ENCODE measurements at regions not wholly inside any gene's neighbourhood (a gene's known extent, or its start where the extent isn't known, plus 50 kb on each side); places are given as distances from the start of the nearest gene placed in this dataset.

DNA sequence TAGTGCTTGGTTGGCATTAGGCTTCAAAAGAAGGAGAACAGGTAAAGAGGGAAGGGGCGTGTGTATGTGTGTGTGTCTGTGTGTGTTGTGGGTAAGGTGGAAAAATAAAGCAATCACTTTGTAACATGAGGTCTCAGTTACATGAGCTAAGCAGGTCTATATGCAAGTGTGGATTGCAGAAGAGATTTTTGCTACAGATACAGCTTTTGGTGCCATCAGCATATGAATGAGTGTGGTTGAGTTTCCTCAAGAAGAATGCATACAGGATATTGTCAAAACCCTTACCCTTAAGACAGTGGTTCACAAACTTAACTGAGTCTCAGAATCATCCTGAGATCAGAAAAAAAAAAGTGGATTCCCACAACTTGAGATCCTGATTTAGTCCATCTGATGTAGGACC lies 220.5 kb upstream of the HTR2C start:
- no peak overlapping the region for H3K27ac ChIP-seq
- DNase-seq = no peak
- ATAC-seq = no peak
- intact Hi-C loops (cut with DNase I) = no loop called here
- TF ChIP-seq CTCF (IDR thresholded peaks at IDR 0.05) = no peak
- no peaks in the 10 kb centered on the region for H3K9me3 ChIP-seq
- no peak overlapping the region for H3K4me3 ChIP-seq
- H3K4me1 ChIP-seq = no peaks in the 10 kb centered on the region
- H3K36me3 ChIP-seq = no peaks in the 10 kb centered on the region
- peaks cover 0 to 4% of the 10 kb centered on the region in 2 donors for H3K27me3 ChIP-seq

- Histone ChIP-seq H3K4me3 (no peak overlapping the region), H3K4me1 (no peaks in the 10 kb centered on the region), H3K27ac (no peak overlapping the region), H3K9me3 (no peaks in the 10 kb centered on the region), H3K36me3 (no peaks in the 10 kb centered on the region), H3K27me3 (peaks cover 0 to 4% of the 10 kb centered on the region in 2 donors)
- DNase-seq (peak in 2 of 4 donors; percentile 9 to 25), ATAC-seq (peak; percentile 68)
- intact Hi-C loops (cut with DNase I) = no loop called here
- no peak for TF ChIP-seq CTCF (IDR thresholded peaks at IDR 0.05)
Measured at GRCh38 chrX:114365065-114365834, 218.6 kb upstream of the HTR2C start.

DNA sequence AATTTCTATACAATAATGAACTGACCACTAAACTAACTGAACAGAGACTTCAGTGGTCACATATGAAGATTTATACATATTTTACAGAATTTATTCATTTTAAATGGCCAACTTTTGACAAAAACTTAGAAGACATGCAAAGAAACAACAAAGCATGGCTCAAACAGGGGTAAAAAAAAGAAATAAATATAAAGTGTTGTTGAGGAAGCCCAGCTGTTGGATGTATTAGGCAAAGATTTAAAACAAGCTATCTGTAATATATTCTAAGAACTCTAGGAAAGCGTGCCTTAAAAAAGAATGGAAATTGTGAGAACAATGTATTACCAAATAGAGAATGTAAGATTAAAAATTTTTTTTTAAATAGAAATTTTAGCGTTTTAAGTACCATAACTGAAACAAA lies 210.9 kb upstream of the HTR2C start:
- TF ChIP-seq CTCF (IDR thresholded peaks at IDR 0.05) = no peak
- H3K36me3 ChIP-seq = no peaks in the 10 kb centered on the region
- no peaks in the 10 kb centered on the region for H3K4me1 ChIP-seq
- H3K4me3 ChIP-seq = no peak overlapping the region
- ATAC-seq (no peak), DNase-seq (peak in 2 of 4 donors; percentile 46 to 64)
- no peak overlapping the region for H3K27ac ChIP-seq
- no peaks in the 10 kb centered on the region for H3K27me3 ChIP-seq
- H3K9me3 ChIP-seq = no peaks in the 10 kb centered on the region
- intact Hi-C loops (cut with DNase I) = no loop called here

DNA sequence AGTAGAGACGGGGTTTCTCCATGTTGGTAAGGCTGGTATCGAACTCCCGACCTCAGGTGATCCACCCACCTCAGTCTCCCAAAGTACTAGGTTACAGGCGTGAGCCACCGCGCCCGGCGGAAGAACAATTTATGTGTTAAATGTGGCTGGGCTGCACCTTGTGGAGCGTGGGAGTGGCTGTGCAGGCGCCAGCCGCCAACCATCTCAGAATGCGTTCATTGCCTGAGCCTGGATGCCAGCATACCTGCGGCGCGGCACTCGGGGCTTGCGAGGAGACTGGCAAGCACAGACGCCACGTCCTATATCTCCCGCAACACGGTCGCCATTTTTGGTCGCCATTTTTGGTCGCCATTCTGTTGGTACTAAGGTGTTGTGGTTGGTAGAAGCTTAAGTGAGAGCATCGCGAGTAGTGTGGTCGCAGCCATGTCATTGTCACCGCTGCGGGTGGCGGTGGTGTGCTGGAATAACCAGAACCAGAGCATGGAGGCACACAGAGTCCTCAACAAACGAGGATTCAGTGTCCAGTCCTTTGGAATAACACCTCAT lies 193.6 kb upstream of the HTR2C start:
- H3K36me3 ChIP-seq = no peaks in the 10 kb centered on the region
- peak in 1 of 4 donors; percentile 36 for DNase-seq
- H3K4me1 ChIP-seq = no peaks in the 10 kb centered on the region
- H3K27me3 ChIP-seq = no peaks in the 10 kb centered on the region
- ATAC-seq = no peak
- H3K9me3 ChIP-seq = no peaks in the 10 kb centered on the region
- TF ChIP-seq CTCF (IDR thresholded peaks at IDR 0.05) = no peak
- no peak overlapping the region for H3K27ac ChIP-seq
- H3K4me3 ChIP-seq = no peak overlapping the region
- intact Hi-C loops (cut with DNase I) = no loop called here
